ENCODE measurements at regions not wholly inside any gene's neighbourhood (a gene's known extent, or its start where the extent isn't known, plus 50 kb on each side); places are given as distances from the start of the nearest gene placed in this dataset.

DNA sequence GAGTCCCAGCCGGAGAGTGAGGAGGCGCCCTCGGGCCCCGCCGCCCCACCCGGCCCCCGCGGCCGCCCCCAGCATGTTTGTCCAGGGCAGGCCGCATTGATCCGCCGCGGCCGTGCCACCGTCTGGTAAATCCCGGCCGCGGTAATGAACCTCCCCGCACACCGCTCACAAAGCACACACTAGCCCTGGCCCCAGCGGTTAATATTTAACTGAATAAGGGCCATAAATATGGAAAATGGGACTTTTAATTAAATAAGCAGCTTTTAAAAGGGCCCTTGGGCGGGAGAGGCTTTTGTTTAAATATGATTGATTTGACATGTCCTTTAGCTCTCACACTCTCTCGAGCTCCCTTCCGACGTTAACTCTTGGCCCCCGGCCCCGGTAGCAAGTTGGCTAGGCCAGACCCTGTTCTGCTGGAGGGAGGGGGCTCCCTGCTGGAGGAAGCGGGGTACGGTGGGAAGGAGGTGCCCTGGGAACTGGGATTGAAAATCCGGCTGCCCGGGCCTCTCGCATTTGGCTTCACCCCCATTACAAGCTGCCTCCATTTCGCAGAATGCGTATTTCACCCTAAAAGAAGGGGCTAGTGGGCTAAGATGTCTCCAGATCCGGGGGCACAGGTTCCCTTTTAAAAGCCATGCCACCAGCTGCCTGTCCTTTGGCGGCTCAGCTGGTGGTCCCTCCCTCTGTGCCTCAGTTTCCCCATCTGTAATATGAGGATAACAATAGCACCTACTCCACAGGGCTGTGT, 199.8 kb downstream of the RBM19 start:
- peak; percentile 45 for DNase-seq (ENCODE audit: low spot score)

DNA sequence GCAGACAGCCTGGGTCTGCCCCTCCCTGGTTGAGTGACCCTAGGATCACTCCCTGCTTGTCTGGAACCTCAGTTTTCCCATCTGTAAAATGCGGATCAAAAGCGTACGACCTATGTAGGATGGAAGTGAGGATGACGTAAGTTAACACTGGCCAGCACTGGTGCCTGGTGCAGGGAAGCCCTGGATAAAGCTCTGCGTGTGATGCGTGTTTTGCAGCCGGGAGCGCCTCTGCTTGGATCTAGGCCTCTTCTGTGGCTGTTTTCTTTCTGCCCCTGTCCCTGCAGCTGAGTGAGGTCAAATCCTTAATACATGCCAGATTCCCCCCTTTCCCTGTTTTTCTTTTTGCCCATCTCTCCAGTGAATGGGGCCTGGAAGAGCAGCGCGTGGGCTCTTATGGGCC, 201.5 kb downstream of the RBM19 start:
- no peak for DNase-seq (ENCODE audit: low spot score)

GRCh38 chr12:113762882-113763816, 203.0 kb downstream of the RBM19 start:
- no peak for DNase-seq (ENCODE audit: low spot score)

DNA sequence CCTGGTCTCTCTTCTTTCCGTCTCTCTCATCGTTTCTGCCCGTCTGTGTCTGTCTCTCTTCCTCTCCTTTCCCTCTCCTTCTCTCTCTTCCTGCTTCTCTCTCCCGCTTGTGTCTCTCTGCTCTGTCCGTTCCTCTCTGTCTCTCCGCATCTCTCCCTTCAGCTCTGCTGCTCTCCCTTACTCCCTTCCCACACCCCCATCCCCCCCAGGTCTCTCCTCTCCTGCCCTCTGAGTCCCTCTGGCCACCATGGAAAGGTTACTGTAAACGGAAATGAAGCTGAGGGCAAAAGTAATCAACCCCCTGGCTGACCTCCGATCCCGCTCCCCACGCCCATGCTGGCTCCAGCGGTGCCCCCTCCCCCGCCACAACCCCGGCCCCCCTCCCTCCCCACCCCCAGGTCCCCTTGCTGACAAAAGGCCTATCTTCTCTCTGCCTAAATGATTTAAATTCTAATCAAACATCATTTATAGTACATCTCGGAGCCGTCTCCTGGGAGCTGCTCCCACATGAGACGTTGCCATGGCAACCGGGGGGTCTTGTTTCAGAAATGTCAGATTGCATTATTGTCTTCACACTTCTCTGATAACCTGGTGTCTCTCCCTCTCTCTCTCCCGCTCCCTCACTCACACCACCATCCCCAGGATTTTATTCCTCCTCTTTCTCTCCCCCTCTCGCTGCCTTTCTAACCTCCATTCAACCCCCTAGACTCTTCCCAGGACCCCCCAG, 203.8 kb downstream of the RBM19 start:
- DNase-seq (ENCODE audit: low spot score): no peak

- no peak for DNase-seq (ENCODE audit: low spot score)
These were observed 207.0 kb downstream of the RBM19 start for GRCh38 chr12:113759135-113759534.

- DNase-seq (ENCODE audit: low spot score): no peak
These were observed 207.8 kb downstream of the RBM19 start for GRCh38 chr12:113758165-113758924.

GRCh38 chr12:113757221-113758002, 208.7 kb downstream of the RBM19 start:
- no peak for DNase-seq (ENCODE audit: low spot score)

- no peak for DNase-seq (ENCODE audit: low spot score)
These were observed 209.5 kb downstream of the RBM19 start for GRCh38 chr12:113756609-113757008.

DNA sequence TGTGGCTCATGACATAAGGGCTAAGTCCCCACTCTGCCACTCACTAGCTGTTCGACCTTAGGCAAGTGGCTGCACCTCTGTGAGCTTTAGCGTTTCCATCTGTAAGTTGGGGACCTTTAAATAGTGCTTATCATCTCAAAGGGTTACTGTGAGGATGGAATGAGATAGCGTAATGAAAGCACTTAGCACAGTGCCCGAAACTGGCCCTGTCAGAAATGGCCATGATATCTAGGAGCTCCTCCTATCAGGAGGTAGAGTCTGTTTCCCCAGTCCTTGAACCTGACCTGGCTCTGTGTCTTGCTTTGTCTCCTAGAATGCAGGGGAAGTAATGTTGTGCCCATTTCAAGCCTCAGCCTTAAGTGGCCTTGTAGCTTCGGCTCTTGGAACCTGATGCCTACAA, 211.0 kb downstream of the RBM19 start:
- DNase-seq (ENCODE audit: low spot score): no peak

DNA sequence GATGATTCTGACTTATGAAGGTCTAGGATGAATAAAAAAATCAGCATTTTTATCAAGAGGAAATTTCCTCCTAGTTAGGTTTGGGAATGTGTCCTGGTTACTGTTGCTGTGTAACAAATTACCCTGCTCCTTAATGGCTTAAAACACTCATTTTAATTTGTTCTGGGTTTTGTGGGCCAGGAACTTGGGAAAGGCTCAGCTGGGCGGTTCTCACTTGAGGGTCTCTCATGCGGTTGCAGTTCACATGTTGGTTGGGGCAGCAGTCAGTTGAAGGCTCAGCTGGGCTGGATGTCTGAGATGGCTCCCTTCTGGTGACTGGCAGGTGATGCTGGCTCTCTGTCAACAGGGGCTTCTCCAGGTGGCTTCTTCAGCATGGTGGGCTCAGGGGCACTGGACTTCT, 214.6 kb downstream of the RBM19 start:
- DNase-seq (ENCODE audit: low spot score): no peak

DNA sequence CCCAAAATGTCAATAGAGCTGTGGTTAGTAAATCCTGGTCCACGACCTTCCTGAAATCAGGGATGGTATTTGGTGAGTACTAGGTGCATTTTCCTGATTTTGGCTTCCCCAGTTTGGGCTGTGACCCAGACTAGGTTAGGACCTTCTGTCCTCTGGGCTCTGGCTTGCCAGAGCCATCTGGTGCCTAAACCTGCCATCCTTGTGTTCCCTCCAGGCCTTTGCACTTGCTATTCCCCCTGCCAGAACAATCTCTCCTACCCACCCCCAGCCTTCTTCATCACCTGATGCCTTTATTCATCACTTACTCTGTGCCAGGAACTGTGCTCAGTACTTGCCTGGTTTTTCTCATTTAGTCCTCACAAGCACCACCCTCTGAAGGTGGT, 216.7 kb downstream of the RBM19 start:
- no peak for DNase-seq (ENCODE audit: low spot score)

DNA sequence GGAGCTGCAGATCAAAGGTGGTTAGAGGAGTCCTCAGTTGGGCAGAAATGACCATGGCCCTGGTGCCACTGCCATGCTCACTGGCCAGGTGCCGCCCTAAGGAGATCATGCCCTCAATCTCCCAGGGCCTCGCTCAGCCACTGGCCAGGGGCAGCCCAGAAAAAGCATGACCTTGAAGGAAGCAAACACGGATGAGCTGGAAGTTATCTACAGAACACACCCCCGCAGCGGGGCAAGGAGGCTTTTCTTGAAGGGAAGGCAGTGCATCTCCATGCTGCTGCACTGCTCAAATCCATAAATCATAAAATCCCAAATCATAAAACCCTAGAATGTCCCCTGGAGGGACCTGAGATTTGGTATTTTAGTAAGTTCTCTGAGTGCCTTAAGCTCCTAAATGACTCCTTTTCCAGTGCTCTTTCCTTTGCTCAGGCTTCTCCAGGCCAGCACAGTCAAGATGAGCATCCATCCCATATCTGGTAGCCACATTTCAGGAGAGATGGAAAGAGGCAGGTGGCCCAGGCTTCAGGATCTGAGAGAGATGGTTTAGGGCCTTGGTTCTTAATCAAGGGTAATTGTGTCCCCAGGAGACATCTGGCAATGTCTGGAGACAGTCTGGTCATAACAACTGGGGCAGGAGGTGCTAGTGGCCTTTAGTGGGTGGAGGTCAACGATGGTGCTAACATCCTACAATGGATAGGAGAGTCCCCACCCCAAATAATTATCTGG, 217.3 kb downstream of the RBM19 start:
- no peak for DNase-seq (ENCODE audit: low spot score)

- no peak for DNase-seq (ENCODE audit: low spot score)
These were observed 219.1 kb downstream of the RBM19 start for GRCh38 chr12:113747017-113747416.

GRCh38 chr12:113744802-113745395, 221.2 kb downstream of the RBM19 start:
- DNase-seq (ENCODE audit: low spot score): no peak

GRCh38 chr12:113742801-113743200, 223.3 kb downstream of the RBM19 start:
- DNase-seq (ENCODE audit: low spot score): no peak

- no peak for DNase-seq (ENCODE audit: low spot score)
These were observed 225.4 kb downstream of the RBM19 start for GRCh38 chr12:113740699-113741098.

DNA sequence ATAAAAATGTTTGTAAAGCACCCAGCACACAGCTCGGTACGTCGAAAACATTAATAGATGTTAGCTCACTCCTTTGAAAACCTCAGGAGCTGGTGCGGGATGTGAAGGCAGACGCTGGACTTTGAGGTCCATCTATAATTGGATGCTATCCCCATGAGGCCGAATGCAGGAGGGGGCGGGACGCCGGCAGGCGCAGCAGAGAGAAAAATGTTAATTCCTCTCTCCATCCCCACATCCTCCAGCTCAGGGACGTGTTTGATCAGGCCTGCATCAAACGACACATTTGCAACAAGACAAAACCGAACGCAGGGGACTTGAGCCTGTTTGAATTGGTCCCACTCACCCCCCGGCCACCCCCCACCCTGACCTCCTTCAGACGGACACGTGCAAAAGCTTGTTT, 231.0 kb downstream of the RBM19 start:
- DNase-seq (ENCODE audit: low spot score): no peak

- no peak for DNase-seq (ENCODE audit: low spot score)
These were observed 231.6 kb downstream of the RBM19 start for GRCh38 chr12:113734503-113734902.

DNA sequence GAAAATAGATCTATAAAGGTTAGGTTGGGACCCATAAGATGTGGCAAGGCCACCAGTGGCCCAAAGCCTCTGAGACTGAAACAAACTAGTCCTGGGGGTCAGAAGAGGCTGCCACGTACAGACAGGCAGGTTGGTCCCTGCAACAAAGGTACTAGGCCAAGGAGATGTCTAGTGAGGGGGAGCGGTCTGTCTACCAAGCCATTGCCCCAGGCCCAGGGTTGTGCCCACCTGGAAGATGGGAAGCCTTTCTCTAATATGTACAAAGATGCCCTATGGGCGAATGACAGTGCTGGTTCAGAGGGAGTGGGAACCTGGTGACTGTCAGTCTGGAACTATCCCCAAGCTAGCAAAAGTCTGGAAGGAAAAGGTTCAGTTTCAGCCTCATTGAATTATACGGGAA, 233.2 kb downstream of the RBM19 start:
- no peak for DNase-seq (ENCODE audit: low spot score)

GRCh38 chr12:113727651-113728061, 238.5 kb downstream of the RBM19 start:
- DNase-seq (ENCODE audit: low spot score): peak; percentile 87

Data from kidney tubule cell (primary cell).